ENCODE measurements at regions not wholly inside any gene's neighbourhood (a gene's known extent, or its start where the extent isn't known, plus 50 kb on each side); places are given as distances from the start of the nearest gene placed in this dataset.

DNA sequence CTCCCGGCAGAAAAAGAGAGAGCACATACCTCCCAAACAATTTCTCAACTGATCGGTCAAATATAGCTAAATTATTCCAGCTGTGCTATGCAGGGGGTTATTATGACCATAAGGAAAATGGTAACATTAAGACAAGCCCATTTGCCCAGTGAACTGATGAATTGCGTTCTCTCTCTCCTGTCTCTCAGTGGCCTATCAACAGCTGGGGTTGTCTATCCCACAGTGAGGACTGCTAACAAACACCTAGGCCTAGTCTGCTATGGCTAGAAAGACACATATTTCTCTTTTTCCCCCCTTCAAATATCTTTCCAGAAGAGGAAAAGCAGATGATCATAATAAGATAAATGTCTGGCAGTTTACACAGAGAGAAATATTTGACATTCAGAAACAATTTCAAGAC is 263.8 kb upstream of the ELAC2 start:
- TF ChIP-seq POLR2A (IDR thresholded peaks at IDR 0.05) (no peak), CTCF (IDR thresholded peaks at IDR 0.05) (no peak)

All from esophagus squamous epithelium (tissue), 4 donors.